ENCODE measurements at regions not wholly inside any gene's neighbourhood (a gene's known extent, or its start where the extent isn't known, plus 50 kb on each side); places are given as distances from the start of the nearest gene placed in this dataset.

DNA sequence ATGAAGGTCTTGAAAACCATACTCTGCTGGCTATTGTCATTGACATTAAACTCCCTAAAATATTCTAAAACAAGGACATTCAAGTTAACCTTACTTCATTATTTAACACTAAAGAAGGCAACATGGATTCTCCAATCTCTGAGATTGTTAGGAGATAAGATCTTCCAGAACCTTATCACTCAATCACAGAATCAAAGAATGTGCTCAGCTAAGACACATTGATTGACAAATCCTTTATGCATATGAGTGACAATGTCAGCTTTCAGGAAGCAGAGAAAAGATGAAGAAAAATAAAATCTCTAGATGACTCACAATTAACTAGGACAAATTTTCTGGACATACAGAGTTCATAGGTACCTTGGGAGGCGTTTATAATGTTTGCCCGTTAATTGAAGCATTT is 787.2 kb downstream of the TSN start:
- TF ChIP-seq EZH2phosphoT487 (IDR thresholded peaks at IDR 0.05; ENCODE audit: insufficient read depth, low read depth) (no peak), EZH2 (IDR thresholded peaks at IDR 0.05; ENCODE audit: insufficient read depth, poor library complexity, severe bottlenecking) (no peak)
